ENCODE measurements at regions not wholly inside any gene's neighbourhood (a gene's known extent, or its start where the extent isn't known, plus 50 kb on each side); places are given as distances from the start of the nearest gene placed in this dataset.
"Not testable (repeated sequence)": the region's sequence is repeated elsewhere in the genome, so short reads cannot be mapped to it uniquely, and the experiment has no call there.

GRCh38 chr22:19608003-19608690 lies 83.9 kb upstream of the CLDN5 start:
- peaks cover 55% of the 10 kb centered on the region for H3K4me1 Mint-ChIP-seq
- no peaks in the 10 kb centered on the region for H3K36me3 Mint-ChIP-seq (ENCODE audit: low read depth)
- ATAC-seq = no peak
- no peak for DNase-seq
- H3K27ac Mint-ChIP-seq = no peak overlapping the region
- H3K27me3 Mint-ChIP-seq = no peaks in the 10 kb centered on the region
- H3K4me3 Mint-ChIP-seq = no peak overlapping the region
- H3K9me3 Mint-ChIP-seq = no peaks in the 10 kb centered on the region

GRCh38 chr22:19609753-19610152 lies 85.5 kb upstream of the CLDN5 start:
- H3K27me3 Mint-ChIP-seq; H3K27ac Mint-ChIP-seq; ATAC-seq; DNase-seq; H3K4me3 Mint-ChIP-seq; H3K9me3 Mint-ChIP-seq; H3K36me3 Mint-ChIP-seq (ENCODE audit: low read depth): not testable (repeated sequence)
- peaks cover 60% of the 10 kb centered on the region for H3K4me1 Mint-ChIP-seq

GRCh38 chr22:19610518-19611253 lies 86.5 kb upstream of the CLDN5 start:
- H3K4me3 Mint-ChIP-seq = no peak overlapping the region
- no peaks in the 10 kb centered on the region for H3K9me3 Mint-ChIP-seq
- H3K4me1 Mint-ChIP-seq = peaks cover 60% of the 10 kb centered on the region
- no peaks in the 10 kb centered on the region for H3K27me3 Mint-ChIP-seq
- DNase-seq (peak; percentile 63), ATAC-seq (peak; percentile 79)
- no peaks in the 10 kb centered on the region for H3K36me3 Mint-ChIP-seq (ENCODE audit: low read depth)
- peak overlapping the region; percentile 46 for H3K27ac Mint-ChIP-seq

- peaks cover 59% of the 10 kb centered on the region for H3K4me1 Mint-ChIP-seq
- ATAC-seq (no peak), DNase-seq (no peak)
- no peaks in the 10 kb centered on the region for H3K36me3 Mint-ChIP-seq (ENCODE audit: low read depth)
- no peaks in the 10 kb centered on the region for H3K27me3 Mint-ChIP-seq
- H3K4me3 Mint-ChIP-seq = no peak overlapping the region
- peak overlapping the region; percentile 11 for H3K27ac Mint-ChIP-seq
- no peaks in the 10 kb centered on the region for H3K9me3 Mint-ChIP-seq
Measured at GRCh38 chr22:19611590-19611989, 87.4 kb upstream of the CLDN5 start.

GRCh38 chr22:19612866-19613572 lies 88.8 kb upstream of the CLDN5 start:
- Mint-ChIP-seq H3K9me3 (no peaks in the 10 kb centered on the region), H3K27ac (no peak overlapping the region), H3K27me3 (peaks cover 2% of the 10 kb centered on the region), H3K36me3 (ENCODE audit: low read depth) (no peaks in the 10 kb centered on the region), H3K4me1 (peaks cover 46% of the 10 kb centered on the region), H3K4me3 (no peak overlapping the region)
- ATAC-seq = no peak
- no peak for DNase-seq

- H3K4me3 Mint-ChIP-seq = no peak overlapping the region
- peaks cover 2% of the 10 kb centered on the region for H3K27me3 Mint-ChIP-seq
- DNase-seq (no peak), ATAC-seq (no peak)
- no peak overlapping the region for H3K27ac Mint-ChIP-seq
- H3K4me1 Mint-ChIP-seq = peaks cover 44% of the 10 kb centered on the region
- H3K9me3 Mint-ChIP-seq = no peaks in the 10 kb centered on the region
- H3K36me3 Mint-ChIP-seq (ENCODE audit: low read depth) = no peaks in the 10 kb centered on the region
Measured at GRCh38 chr22:19614536-19614863, 90.3 kb upstream of the CLDN5 start.

GRCh38 chr22:19615001-19615461 lies 90.8 kb upstream of the CLDN5 start:
- no peak for DNase-seq
- no peaks in the 10 kb centered on the region for H3K9me3 Mint-ChIP-seq
- H3K36me3 Mint-ChIP-seq (ENCODE audit: low read depth) = no peaks in the 10 kb centered on the region
- H3K4me1 Mint-ChIP-seq = peaks cover 44% of the 10 kb centered on the region
- no peak for ATAC-seq
- no peak overlapping the region for H3K4me3 Mint-ChIP-seq
- H3K27ac Mint-ChIP-seq = no peak overlapping the region
- H3K27me3 Mint-ChIP-seq = peaks cover 2% of the 10 kb centered on the region

GRCh38 chr22:19615867-19616581 lies 91.8 kb upstream of the CLDN5 start:
- Mint-ChIP-seq H3K27me3 (peaks cover 2% of the 10 kb centered on the region), H3K36me3 (ENCODE audit: low read depth) (no peaks in the 10 kb centered on the region), H3K9me3 (no peaks in the 10 kb centered on the region), H3K27ac (no peak overlapping the region), H3K4me1 (peaks cover 35% of the 10 kb centered on the region), H3K4me3 (no peak overlapping the region)
- ATAC-seq (no peak), DNase-seq (no peak)

- Mint-ChIP-seq H3K4me3 (no peak overlapping the region), H3K36me3 (ENCODE audit: low read depth) (no peaks in the 10 kb centered on the region), H3K27ac (no peak overlapping the region)
Measured at GRCh38 chr22:19619144-19620009, 94.9 kb upstream of the SEPTIN5 start.

GRCh38 chr22:19620742-19621371 lies 93.4 kb upstream of the SEPTIN5 start:
- DNase-seq (no peak), ATAC-seq (no peak)
- Mint-ChIP-seq H3K4me3 (no peak overlapping the region), H3K27me3 (peaks cover 2% of the 10 kb centered on the region), H3K4me1 (peaks cover 20% of the 10 kb centered on the region), H3K27ac (no peak overlapping the region), H3K9me3 (no peaks in the 10 kb centered on the region), H3K36me3 (ENCODE audit: low read depth) (no peaks in the 10 kb centered on the region)

More at GRCh38 chr22:19619144-19620009, 94.9 kb upstream of the SEPTIN5 start:
- DNase-seq (no peak), ATAC-seq (no peak)
- peaks cover 20% of the 10 kb centered on the region for H3K4me1 Mint-ChIP-seq
- H3K9me3 Mint-ChIP-seq = no peaks in the 10 kb centered on the region
- H3K27me3 Mint-ChIP-seq = peaks cover 2% of the 10 kb centered on the region

- Mint-ChIP-seq H3K4me1 (peaks cover 20% of the 10 kb centered on the region), H3K27me3 (peaks cover 2% of the 10 kb centered on the region), H3K36me3 (ENCODE audit: low read depth) (no peaks in the 10 kb centered on the region), H3K9me3 (no peaks in the 10 kb centered on the region), H3K4me3 (no peak overlapping the region), H3K27ac (no peak overlapping the region)
- no peak for ATAC-seq
- no peak for DNase-seq
Measured at GRCh38 chr22:19621373-19622060, 92.8 kb upstream of the SEPTIN5 start.

GRCh38 chr22:19622061-19622441 lies 92.3 kb upstream of the SEPTIN5 start:
- H3K27ac Mint-ChIP-seq = peak overlapping the region; percentile 26
- no peaks in the 10 kb centered on the region for H3K36me3 Mint-ChIP-seq (ENCODE audit: low read depth)
- no peaks in the 10 kb centered on the region for H3K9me3 Mint-ChIP-seq
- H3K27me3 Mint-ChIP-seq = peaks cover 2% of the 10 kb centered on the region
- ATAC-seq = no peak
- peaks cover 20% of the 10 kb centered on the region for H3K4me1 Mint-ChIP-seq
- no peak for DNase-seq
- no peak overlapping the region for H3K4me3 Mint-ChIP-seq
